ENCODE measurements at regions not wholly inside any gene's neighbourhood (a gene's known extent, or its start where the extent isn't known, plus 50 kb on each side); places are given as distances from the start of the nearest gene placed in this dataset.

- DNase-seq (ENCODE audit: insufficient read length, low spot score) (no peak), FAIRE-seq (no peak)
- no peak for TF ChIP-seq CTCF (IDR thresholded peaks at IDR 0.05; ENCODE audit: insufficient read depth, missing control alignments)
These were observed 705.7 kb upstream of the IGFBP3 start for GRCh38 chr7:46626691-46627310.

- DNase-seq (ENCODE audit: insufficient read length, low spot score) (no peak), FAIRE-seq (no peak)
- no peak for TF ChIP-seq CTCF (IDR thresholded peaks at IDR 0.05; ENCODE audit: insufficient read depth, missing control alignments)
These were observed 705.2 kb upstream of the IGFBP3 start for GRCh38 chr7:46626261-46626660.

GRCh38 chr7:46625032-46625431, 704.0 kb upstream of the IGFBP3 start:
- FAIRE-seq (no peak), DNase-seq (ENCODE audit: insufficient read length, low spot score) (no peak)
- TF ChIP-seq CTCF (IDR thresholded peaks at IDR 0.05; ENCODE audit: insufficient read depth, missing control alignments) = no peak

GRCh38 chr7:46622251-46622650, 701.2 kb upstream of the IGFBP3 start:
- TF ChIP-seq CTCF (IDR thresholded peaks at IDR 0.05; ENCODE audit: insufficient read depth, missing control alignments) = no peak
- DNase-seq (ENCODE audit: insufficient read length, low spot score) = no peak
- FAIRE-seq = no peak

GRCh38 chr7:46619723-46620310, 698.7 kb upstream of the IGFBP3 start:
- no peak for DNase-seq (ENCODE audit: insufficient read length, low spot score)
- no peak for TF ChIP-seq CTCF (IDR thresholded peaks at IDR 0.05; ENCODE audit: insufficient read depth, missing control alignments)
- FAIRE-seq = no peak

GRCh38 chr7:46616636-46617035, 695.6 kb upstream of the IGFBP3 start:
- FAIRE-seq (no peak), DNase-seq (ENCODE audit: insufficient read length, low spot score) (no peak)
- TF ChIP-seq CTCF (IDR thresholded peaks at IDR 0.05; ENCODE audit: insufficient read depth, missing control alignments) = no peak

- TF ChIP-seq CTCF (IDR thresholded peaks at IDR 0.05; ENCODE audit: insufficient read depth, missing control alignments) = no peak
- DNase-seq (ENCODE audit: insufficient read length, low spot score) (no peak), FAIRE-seq (no peak)
These were observed 692.5 kb upstream of the IGFBP3 start for GRCh38 chr7:46613551-46613950.
